GM12878 (cell line): ENCODE measurements at regions not wholly inside any gene's neighbourhood (a gene's known extent, or its start where the extent isn't known, plus 50 kb on each side); places are given as distances from the start of the nearest gene placed in this dataset.

Source experiments
- ATAC-seq: fragments of 200-7000 bp; cut with Tn5 transposase; 3 replicates; pipeline ENCODE4 v1.9.1; 2020; ENCODE audit warnings: mild to moderate bottlenecking, moderate library complexity
- BruUV-seq: library from RNA; stranded (reverse); fragments of 400-500 nt; replicated peaks from 2 replicates; lab custom pipeline; 2021; lab: Mats Ljungman, UMichigan
- CTCF ChIA-PET: fragments of 300-600 bp; sonication (Branson Sonifier 250); formaldehyde crosslinking; extraction: SDS; loops from one replicate; lab custom pipeline; 2021; ENCODE audit warnings: inconsistent platforms; lab: Yijun Ruan, JAX
- POLR2A ChIA-PET: fragments of 350-600 bp; formaldehyde crosslinking; extraction: SDS; loops from one replicate; lab custom pipeline; 2021; ENCODE audit warnings: inconsistent platforms; lab: Charles Lee
- RAD21 ChIA-PET: fragments of 300-600 bp; sonication (Branson Sonifier 250); formaldehyde crosslinking; loops from one replicate; lab custom pipeline; 2023; ENCODE audit warnings: antibody characterized with exemption; ENCODE audit not compliant: unreplicated experiment; lab: Charles Lee
- SMC1A ChIA-PET: fragments of 300-600 bp; sonication (Branson Sonifier 250); formaldehyde crosslinking; loops from one replicate; lab custom pipeline; 2023; ENCODE audit not compliant: unreplicated experiment, uncharacterized antibody; lab: Charles Lee
- DNase-seq: peaks from one replicate; pipeline ENCODE4 v3.0.0-alpha.2; 2011; ENCODE audit warnings: low read depth, low spot score
- FAIRE-seq: peaks from 3 replicates; lab custom pipeline; 2011; peaks lifted over from hg19 to GRCh38; lab: Jason Lieb, UNC
- H2AFZ ChIP-seq: 2 replicates; pipeline ENCODE4 v1.6.0; 2011; ENCODE audit warnings: low read depth, low read length, control low read depth; ENCODE audit not compliant: control insufficient read depth
- H3K27ac ChIP-seq: 2 replicates; pipeline ENCODE4 v1.5.1; 2011; ENCODE audit warnings: control low read depth; ENCODE audit not compliant: control insufficient read depth, insufficient read depth
- H3K27me3 ChIP-seq, 2 experiments: replicated peaks in 1 of 2; 2 replicates each; pipeline versions ENCODE4 v1.6.0 to v1.6.1; 2011; ENCODE audit warnings: low read length in 1 of 2; ENCODE audit not compliant: control insufficient read depth in 2 of 2, insufficient read depth in 2 of 2
- H3K36me3 ChIP-seq, 2 experiments: 2 replicates each; pipeline ENCODE4 v1.5.1; 2011; ENCODE audit warnings: low read length in 1 of 2; ENCODE audit not compliant: control insufficient read depth in 2 of 2, insufficient read depth in 2 of 2
- H3K4me1 ChIP-seq: 2 replicates; pipeline ENCODE4 v1.6.1; 2011; ENCODE audit warnings: mild to moderate bottlenecking, low read length, moderate library complexity, mixed read lengths; ENCODE audit not compliant: control insufficient read depth, insufficient read depth
- H3K4me2 ChIP-seq: 2 replicates; pipeline ENCODE4 v1.6.0; 2011; ENCODE audit warnings: control low read depth; ENCODE audit not compliant: control insufficient read depth, insufficient read depth
- H3K4me3 ChIP-seq: fragments of 200-600 bp; sonication (generic); 2 replicates; pipeline ENCODE4 v1.5.1; 2016
- H3K79me2 ChIP-seq: 2 replicates; pipeline ENCODE4 v1.6.0; 2011; ENCODE audit warnings: low read length; ENCODE audit not compliant: control insufficient read depth, insufficient read depth
- H3K9ac ChIP-seq: 2 replicates; pipeline ENCODE4 v1.8.0; 2011; ENCODE audit warnings: low read length, control low read depth, mixed read lengths; ENCODE audit not compliant: control insufficient read depth, insufficient read depth
- H3K9me3 ChIP-seq: replicated peaks from 3 replicates; pipeline ENCODE4 v1.5.1; 2011; ENCODE audit warnings: mild to moderate bottlenecking, low read length; ENCODE audit not compliant: control insufficient read depth, insufficient read depth
- H4K20me1 ChIP-seq: 2 replicates; pipeline ENCODE4 v1.6.0; 2011; ENCODE audit not compliant: control insufficient read depth, insufficient read depth
- ATF7 ChIP-seq: fragments of 450-650 bp; IDR thresholded peaks from 2 replicates; pipeline ENCODE4 v1.6.1; 2016; ENCODE audit warnings: low read depth, mild to moderate bottlenecking
- FOXK2 ChIP-seq: fragments of 450-650 bp; IDR thresholded peaks from 2 replicates; pipeline ENCODE4 v1.6.1; 2017; ENCODE audit warnings: mild to moderate bottlenecking, moderate library complexity
- IKZF1 ChIP-seq: fragments of 450-650 bp; conservative IDR thresholded peaks from 2 replicates; pipeline ENCODE4 v1.6.1; 2017; ENCODE audit warnings: antibody characterized with exemption, mild to moderate bottlenecking
- MEF2B ChIP-seq: fragments of 450-650 bp; IDR thresholded peaks from 2 replicates; pipeline ENCODE4 v1.6.1; 2018; ENCODE audit warnings: mild to moderate bottlenecking, moderate library complexity; ENCODE audit not compliant: partially characterized antibody, poor library complexity, severe bottlenecking
- MTA3 ChIP-seq: IDR thresholded peaks from 2 replicates; pipeline ENCODE4 v1.6.1; 2012; ENCODE audit warnings: low read length, inconsistent platforms, borderline replicate concordance
- NR2C1 ChIP-seq: fragments of 450-650 bp; IDR thresholded peaks from 2 replicates; pipeline ENCODE4 v1.6.1; 2017; ENCODE audit warnings: antibody characterized with exemption, mild to moderate bottlenecking, moderate library complexity
- NR2C2 ChIP-seq: IDR thresholded peaks from 2 replicates; pipeline ENCODE4 v1.6.1; 2011; ENCODE audit warnings: borderline replicate concordance, low read depth; ENCODE audit not compliant: control insufficient read depth, insufficient read length
- RCOR1 ChIP-seq: conservative IDR thresholded peaks from 2 replicates; pipeline ENCODE4 v1.6.1; 2012; ENCODE audit warnings: low read depth, low read length, improper control_type of control experiment
- SMARCA5 ChIP-seq: fragments of 450-650 bp; IDR thresholded peaks from 2 replicates; pipeline ENCODE4 v1.6.1; 2017; ENCODE audit warnings: mild to moderate bottlenecking
- STAT1 ChIP-seq: fragments of 450-650 bp; conservative IDR thresholded peaks from 2 replicates; pipeline ENCODE4 v1.6.1; 2014; ENCODE audit warnings: antibody characterized with exemption, mild to moderate bottlenecking
- SUZ12 ChIP-seq: fragments of 200-600 bp; sonication (generic); IDR thresholded peaks from one replicate; pipeline ENCODE4 v1.6.1; 2018; ENCODE audit warnings: antibody characterized with exemption, mild to moderate bottlenecking; ENCODE audit not compliant: unreplicated experiment
- TCF7 ChIP-seq: IDR thresholded peaks from 2 replicates; pipeline ENCODE4 v1.6.1; 2014; ENCODE audit warnings: antibody characterized with exemption, borderline replicate concordance
- ZNF217 ChIP-seq: fragments of 450-650 bp; IDR thresholded peaks from 2 replicates; pipeline ENCODE4 v1.6.1; 2017; ENCODE audit warnings: antibody characterized with exemption, mild to moderate bottlenecking
- ZNF24 ChIP-seq: fragments of 450-650 bp; IDR thresholded peaks from 2 replicates; pipeline ENCODE4 v1.6.1; 2017; ENCODE audit warnings: antibody characterized with exemption, mild to moderate bottlenecking
- WGBS: methylation state at CpG from one replicate; pipeline ENCODE4 v1.1.6; 2016; ENCODE audit warnings: low lambda C conversion rate; ENCODE audit not compliant: insufficient replicate concordance, insufficient coverage; ENCODE audit errors: missing lambda C conversion rate; 5-methylcytosine and 5-hydroxymethylcytosine counted together
- in situ Hi-C: fragments of 300-500 bp; cut with MboI; formaldehyde crosslinking; loops from 9 replicates; pipeline ENCODE4 v1.14.3; 2018; ENCODE audit warnings: mixed read lengths
- intact Hi-C: fragments of 100-400 bp; cut with micrococcal nuclease; formaldehyde crosslinking; loops from one replicate; pipeline ENCODE4 v1.14.2; 2022; ENCODE audit not compliant: unreplicated experiment
- TF ChIP-seq, protein P1 (sequence below): IDR thresholded peaks from 2 replicates; pipeline ENCODE4 v1.6.1; 2011; ENCODE audit warnings: mild to moderate bottlenecking, low read depth, low read length, moderate library complexity; ENCODE audit not compliant: insufficient replicate concordance
- TF ChIP-seq, protein P2 (sequence below): fragments of 450-650 bp; formaldehyde crosslinking; IDR thresholded peaks from 2 replicates; pipeline ENCODE4 v1.4.0; 2020; ENCODE audit warnings: mild to moderate bottlenecking, moderate library complexity
- TF ChIP-seq, protein P3 (sequence below): fragments of 450-650 bp; IDR thresholded peaks from 2 replicates; pipeline ENCODE4 v1.6.1; 2017; ENCODE audit warnings: mild to moderate bottlenecking, moderate library complexity

DNA sequence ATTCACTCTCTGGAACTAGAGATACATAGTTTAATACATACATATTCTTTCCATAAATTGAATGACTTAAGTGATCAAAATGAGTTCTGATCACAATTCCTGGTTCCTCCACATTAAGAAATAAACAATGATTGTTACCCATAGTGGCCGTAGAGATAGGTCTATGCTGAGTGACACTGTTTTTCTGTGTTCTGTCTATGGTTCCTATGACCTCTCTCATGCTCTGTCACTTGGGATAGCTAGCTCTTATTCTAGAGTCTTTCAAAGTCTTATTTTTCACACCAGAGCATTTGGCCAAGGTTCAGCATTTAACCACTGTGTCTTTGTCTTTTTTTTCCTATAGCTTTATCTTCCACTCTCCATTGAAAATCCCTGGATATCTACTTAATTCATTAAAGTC is 132.4 kb downstream of the GOLGA6L6 start:
- Histone ChIP-seq H3K27ac (no peak overlapping the region), H2AFZ (no peak overlapping the region), H3K79me2 (no peaks in the 10 kb centered on the region), H3K27me3 (no peaks in the 10 kb centered on the region), H3K9me3 (no peaks in the 10 kb centered on the region), H3K4me3 (no peak overlapping the region), H3K9ac (no peak overlapping the region), H3K4me1 (no peaks in the 10 kb centered on the region), H4K20me1 (no peaks in the 10 kb centered on the region), H3K36me3 (no peaks in the 10 kb centered on the region), H3K4me2 (no peak overlapping the region)
- 3% methylated on average over 1 of the region's 1 CpG for WGBS
- in situ Hi-C loops = no loop called here
- CTCF ChIA-PET = no interaction called here
- FAIRE-seq (no peak), DNase-seq (no peak), ATAC-seq (no peak)
- intact Hi-C loops = no loop called here
- RAD21 ChIA-PET = no interaction called here
- no TSS peak for BruUV-seq
- POLR2A ChIA-PET = no interaction called here
- SMC1A ChIA-PET = no interaction called here
- TF ChIP-seq ZNF24 = no peak
- no peak for TF ChIP-seq ATF7
- no peak for TF ChIP-seq ZNF217
- no peak for TF ChIP-seq MTA3
- no peak for TF ChIP-seq TCF7
- no peak for TF ChIP-seq NR2C2
- no peak for TF ChIP-seq SMARCA5
- TF ChIP-seq, protein P1, sequence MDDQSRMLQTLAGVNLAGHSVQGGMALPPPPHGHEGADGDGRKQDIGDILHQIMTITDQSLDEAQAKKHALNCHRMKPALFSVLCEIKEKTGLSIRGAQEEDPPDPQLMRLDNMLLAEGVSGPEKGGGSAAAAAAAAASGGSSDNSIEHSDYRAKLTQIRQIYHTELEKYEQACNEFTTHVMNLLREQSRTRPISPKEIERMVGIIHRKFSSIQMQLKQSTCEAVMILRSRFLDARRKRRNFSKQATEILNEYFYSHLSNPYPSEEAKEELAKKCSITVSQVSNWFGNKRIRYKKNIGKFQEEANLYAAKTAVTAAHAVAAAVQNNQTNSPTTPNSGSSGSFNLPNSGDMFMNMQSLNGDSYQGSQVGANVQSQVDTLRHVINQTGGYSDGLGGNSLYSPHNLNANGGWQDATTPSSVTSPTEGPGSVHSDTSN = no peak
- TF ChIP-seq, protein P2, sequence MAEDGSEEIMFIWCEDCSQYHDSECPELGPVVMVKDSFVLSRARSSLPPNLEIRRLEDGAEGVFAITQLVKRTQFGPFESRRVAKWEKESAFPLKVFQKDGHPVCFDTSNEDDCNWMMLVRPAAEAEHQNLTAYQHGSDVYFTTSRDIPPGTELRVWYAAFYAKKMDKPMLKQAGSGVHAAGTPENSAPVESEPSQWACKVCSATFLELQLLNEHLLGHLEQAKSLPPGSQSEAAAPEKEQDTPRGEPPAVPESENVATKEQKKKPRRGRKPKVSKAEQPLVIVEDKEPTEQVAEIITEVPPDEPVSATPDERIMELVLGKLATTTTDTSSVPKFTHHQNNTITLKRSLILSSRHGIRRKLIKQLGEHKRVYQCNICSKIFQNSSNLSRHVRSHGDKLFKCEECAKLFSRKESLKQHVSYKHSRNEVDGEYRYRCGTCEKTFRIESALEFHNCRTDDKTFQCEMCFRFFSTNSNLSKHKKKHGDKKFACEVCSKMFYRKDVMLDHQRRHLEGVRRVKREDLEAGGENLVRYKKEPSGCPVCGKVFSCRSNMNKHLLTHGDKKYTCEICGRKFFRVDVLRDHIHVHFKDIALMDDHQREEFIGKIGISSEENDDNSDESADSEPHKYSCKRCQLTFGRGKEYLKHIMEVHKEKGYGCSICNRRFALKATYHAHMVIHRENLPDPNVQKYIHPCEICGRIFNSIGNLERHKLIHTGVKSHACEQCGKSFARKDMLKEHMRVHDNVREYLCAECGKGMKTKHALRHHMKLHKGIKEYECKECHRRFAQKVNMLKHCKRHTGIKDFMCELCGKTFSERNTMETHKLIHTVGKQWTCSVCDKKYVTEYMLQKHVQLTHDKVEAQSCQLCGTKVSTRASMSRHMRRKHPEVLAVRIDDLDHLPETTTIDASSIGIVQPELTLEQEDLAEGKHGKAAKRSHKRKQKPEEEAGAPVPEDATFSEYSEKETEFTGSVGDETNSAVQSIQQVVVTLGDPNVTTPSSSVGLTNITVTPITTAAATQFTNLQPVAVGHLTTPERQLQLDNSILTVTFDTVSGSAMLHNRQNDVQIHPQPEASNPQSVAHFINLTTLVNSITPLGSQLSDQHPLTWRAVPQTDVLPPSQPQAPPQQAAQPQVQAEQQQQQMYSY = no peak
- TF ChIP-seq NR2C1 = no peak
- TF ChIP-seq, protein P3, sequence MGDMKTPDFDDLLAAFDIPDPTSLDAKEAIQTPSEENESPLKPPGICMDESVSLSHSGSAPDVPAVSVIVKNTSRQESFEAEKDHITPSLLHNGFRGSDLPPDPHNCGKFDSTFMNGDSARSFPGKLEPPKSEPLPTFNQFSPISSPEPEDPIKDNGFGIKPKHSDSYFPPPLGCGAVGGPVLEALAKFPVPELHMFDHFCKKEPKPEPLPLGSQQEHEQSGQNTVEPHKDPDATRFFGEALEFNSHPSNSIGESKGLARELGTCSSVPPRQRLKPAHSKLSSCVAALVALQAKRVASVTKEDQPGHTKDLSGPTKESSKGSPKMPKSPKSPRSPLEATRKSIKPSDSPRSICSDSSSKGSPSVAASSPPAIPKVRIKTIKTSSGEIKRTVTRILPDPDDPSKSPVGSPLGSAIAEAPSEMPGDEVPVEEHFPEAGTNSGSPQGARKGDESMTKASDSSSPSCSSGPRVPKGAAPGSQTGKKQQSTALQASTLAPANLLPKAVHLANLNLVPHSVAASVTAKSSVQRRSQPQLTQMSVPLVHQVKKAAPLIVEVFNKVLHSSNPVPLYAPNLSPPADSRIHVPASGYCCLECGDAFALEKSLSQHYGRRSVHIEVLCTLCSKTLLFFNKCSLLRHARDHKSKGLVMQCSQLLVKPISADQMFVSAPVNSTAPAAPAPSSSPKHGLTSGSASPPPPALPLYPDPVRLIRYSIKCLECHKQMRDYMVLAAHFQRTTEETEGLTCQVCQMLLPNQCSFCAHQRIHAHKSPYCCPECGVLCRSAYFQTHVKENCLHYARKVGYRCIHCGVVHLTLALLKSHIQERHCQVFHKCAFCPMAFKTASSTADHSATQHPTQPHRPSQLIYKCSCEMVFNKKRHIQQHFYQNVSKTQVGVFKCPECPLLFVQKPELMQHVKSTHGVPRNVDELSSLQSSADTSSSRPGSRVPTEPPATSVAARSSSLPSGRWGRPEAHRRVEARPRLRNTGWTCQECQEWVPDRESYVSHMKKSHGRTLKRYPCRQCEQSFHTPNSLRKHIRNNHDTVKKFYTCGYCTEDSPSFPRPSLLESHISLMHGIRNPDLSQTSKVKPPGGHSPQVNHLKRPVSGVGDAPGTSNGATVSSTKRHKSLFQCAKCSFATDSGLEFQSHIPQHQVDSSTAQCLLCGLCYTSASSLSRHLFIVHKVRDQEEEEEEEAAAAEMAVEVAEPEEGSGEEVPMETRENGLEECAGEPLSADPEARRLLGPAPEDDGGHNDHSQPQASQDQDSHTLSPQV = no peak
- TF ChIP-seq FOXK2 = no peak
- TF ChIP-seq SUZ12 = no peak
- no peak for TF ChIP-seq MEF2B
- no peak for TF ChIP-seq IKZF1
- TF ChIP-seq RCOR1 = no peak
- no peak for TF ChIP-seq STAT1
